ENCODE measurements at regions not wholly inside any gene's neighbourhood (a gene's known extent, or its start where the extent isn't known, plus 50 kb on each side); places are given as distances from the start of the nearest gene placed in this dataset.

- DNase-seq, result no peak
Observed at GRCh38 chr2:226362980-226363379, 436.6 kb downstream of the IRS1 start.

GRCh38 chr2:226360658-226361057, 439.0 kb downstream of the IRS1 start:
- DNase-seq, result no peak

GRCh38 chr2:226358688-226359087, 440.9 kb downstream of the IRS1 start:
- no peak for DNase-seq

- DNase-seq, result no peak
Observed at GRCh38 chr2:226357816-226358215, 441.8 kb downstream of the IRS1 start.

GRCh38 chr2:226355600-226355999, 444.0 kb downstream of the IRS1 start:
- no peak for DNase-seq

GRCh38 chr2:226354434-226354833, 445.2 kb downstream of the IRS1 start:
- no peak for DNase-seq

GRCh38 chr2:226352941-226353560, 446.6 kb downstream of the IRS1 start:
- no peak for DNase-seq

GRCh38 chr2:226351711-226352110, 447.9 kb downstream of the IRS1 start:
- no peak for DNase-seq

- no peak for DNase-seq
Observed at GRCh38 chr2:226339616-226340015, 460.0 kb downstream of the IRS1 start.

- DNase-seq, result no peak
Observed at GRCh38 chr2:226338825-226339224, 460.8 kb downstream of the IRS1 start.

- DNase-seq, result no peak
Observed at GRCh38 chr2:226337941-226338600, 461.5 kb downstream of the IRS1 start.

- no peak for DNase-seq
Observed at GRCh38 chr2:226336283-226336682, 463.3 kb downstream of the IRS1 start.

- DNase-seq, result no peak
Observed at GRCh38 chr2:226334981-226335720, 464.5 kb downstream of the IRS1 start.

GRCh38 chr2:226333388-226333787, 466.2 kb downstream of the IRS1 start:
- no peak for DNase-seq

GRCh38 chr2:226330206-226330605, 469.4 kb downstream of the IRS1 start:
- no peak for DNase-seq

- DNase-seq, result no peak
Observed at GRCh38 chr2:226329180-226329579, 470.4 kb downstream of the IRS1 start.

GRCh38 chr2:226327830-226328229, 471.8 kb downstream of the IRS1 start:
- no peak for DNase-seq

GRCh38 chr2:226325526-226325925, 474.1 kb downstream of the IRS1 start:
- DNase-seq, result no peak

- no peak for DNase-seq
Observed at GRCh38 chr2:226320076-226320948, 479.3 kb downstream of the IRS1 start.

- DNase-seq, result no peak
Observed at GRCh38 chr2:226317970-226318369, 481.6 kb downstream of the IRS1 start.

GRCh38 chr2:226313060-226313459, 486.6 kb downstream of the IRS1 start:
- no peak for DNase-seq

GRCh38 chr2:226312155-226312554, 487.5 kb downstream of the IRS1 start:
- no peak for DNase-seq

GRCh38 chr2:226310146-226310545, 489.5 kb downstream of the IRS1 start:
- DNase-seq, result no peak
